K562 (cell line): ENCODE measurements at regions not wholly inside any gene's neighbourhood (a gene's known extent, or its start where the extent isn't known, plus 50 kb on each side); places are given as distances from the start of the nearest gene placed in this dataset.
A peak's percentile ranks its signal among the peaks of the same experiment; 100 is the strongest.

ENCODE experiments used
- ATAC-seq: fragments of 200-7000 bp; cut with Tn5 transposase; 3 replicates; pipeline ENCODE4 v1.9.1; 2020; ENCODE audit warnings: moderate library complexity
- BruUV-seq: library from RNA; stranded (reverse); fragments of 400-500 nt; replicated peaks from 2 replicates; lab custom pipeline; 2021; lab: Mats Ljungman, UMichigan
- CTCF ChIA-PET: fragments of 300-600 bp; formaldehyde crosslinking; extraction: SDS; loops from one replicate; lab custom pipeline; 2021; ENCODE audit warnings: low intra/inter-chr PET ratio; lab: Yijun Ruan, JAX
- POLR2A ChIA-PET: fragments of 300-600, 350-650 bp; sonication (Branson Sonifier 250); formaldehyde crosslinking; extraction: SDS; loops from one replicate; lab custom pipeline; 2021; ENCODE audit warnings: antibody characterized with exemption, inconsistent platforms; lab: Yijun Ruan, JAX
- DNase-seq, 4 experiments: peaks; one replicate each; pipeline versions ENCODE4 v3.0.0 to v3.0.0-alpha.2; 2011 to 2018; ENCODE audit warnings: low spot score in 3 of 4, mixed read lengths in 3 of 4; ENCODE audit errors: extremely low read depth in 1 of 4
- FAIRE-seq: peaks from 2 replicates; lab custom pipeline; 2011; peaks lifted over from hg19 to GRCh38; lab: Jason Lieb, UNC
- H2AFZ ChIP-seq: 2 replicates; pipeline ENCODE4 v1.6.0; 2011; ENCODE audit warnings: low read depth, low read length, control low read depth, inconsistent platforms
- H3K27ac ChIP-seq: fragments of 200-600 bp; 3 replicates; pipeline ENCODE4 v1.8.0; 2011; ENCODE audit warnings: low read depth, mild to moderate bottlenecking, control low read depth, inconsistent platforms, low read length, moderate library complexity, mixed read lengths; ENCODE audit errors: extremely low read depth
- H3K27me3 ChIP-seq, 2 experiments: fragments of 300-600 bp in 1 of 2; 2 replicates in 1 of 2; 3 replicates in 1 of 2; pipeline versions ENCODE4 v1.6.0 to v1.8.0; 2011; ENCODE audit warnings: inconsistent platforms in 2 of 2, low read length in 2 of 2, mild to moderate bottlenecking in 1 of 2, mixed read lengths in 1 of 2, moderate library complexity in 1 of 2; ENCODE audit not compliant: control insufficient read depth in 2 of 2, insufficient read depth in 2 of 2
- H3K36me3 ChIP-seq: fragments of 300-600 bp; 3 replicates; pipeline ENCODE4 v1.8.0; 2011; ENCODE audit warnings: mild to moderate bottlenecking, low read length, inconsistent platforms; ENCODE audit not compliant: control insufficient read depth, insufficient read depth
- H3K4me1 ChIP-seq, 2 experiments: fragments of 200-600 bp in 1 of 2; replicated peaks in 1 of 2; 2 replicates in 1 of 2; 3 replicates in 1 of 2; pipeline versions ENCODE4 v1.5.1 to v1.8.0; 2011; ENCODE audit warnings: inconsistent platforms in 2 of 2, low read length in 2 of 2, mild to moderate bottlenecking in 1 of 2, mixed read lengths in 1 of 2, moderate library complexity in 1 of 2; ENCODE audit not compliant: control insufficient read depth in 2 of 2, insufficient read depth in 2 of 2
- H3K4me2 ChIP-seq: 2 replicates; pipeline ENCODE4 v1.6.1; 2011; ENCODE audit warnings: low read length, control low read depth, inconsistent platforms, mixed read lengths; ENCODE audit not compliant: insufficient read depth
- H3K4me3 ChIP-seq: fragments of 200-600 bp; sonication (generic), shearing (Covaris generic); 2 replicates; pipeline ENCODE4 v1.5.1; 2016; ENCODE audit warnings: control low read depth, inconsistent platforms
- H3K79me2 ChIP-seq: fragments of 200-600 bp; 3 replicates; pipeline ENCODE4 v1.8.0; 2011; ENCODE audit warnings: low read length, inconsistent platforms; ENCODE audit not compliant: control insufficient read depth, insufficient read depth
- H3K9ac ChIP-seq, 2 experiments: 2 replicates each; pipeline versions ENCODE4 v1.6.0 to v1.6.1; 2011; ENCODE audit warnings: low read depth in 2 of 2, low read length in 2 of 2, control low read depth in 1 of 2, inconsistent platforms in 1 of 2, mild to moderate bottlenecking in 1 of 2, mixed read lengths in 1 of 2; ENCODE audit not compliant: insufficient read depth in 1 of 2
- H3K9me1 ChIP-seq: one replicate; pipeline ENCODE4 v1.6.0; 2011; ENCODE audit warnings: inconsistent platforms, mild to moderate bottlenecking, low read length, moderate library complexity; ENCODE audit not compliant: control insufficient read depth, insufficient read depth
- H3K9me3 ChIP-seq: replicated peaks from 2 replicates; pipeline ENCODE4 v1.5.1; 2011; ENCODE audit warnings: low read depth, low read length, inconsistent platforms; ENCODE audit not compliant: control insufficient read depth, insufficient read depth
- H4K20me1 ChIP-seq: replicated peaks from 2 replicates; pipeline ENCODE4 v1.6.1; 2011; ENCODE audit warnings: low read length, inconsistent platforms, mixed read lengths; ENCODE audit not compliant: control insufficient read depth, insufficient read depth
- CBX3 ChIP-seq, 2 experiments: IDR thresholded peaks; 1 replicate in 1 of 2; 2 replicates in 1 of 2; pipeline ENCODE4 v1.6.1; 2012; ENCODE audit warnings: inconsistent platforms in 2 of 2, low read length in 2 of 2, borderline replicate concordance in 1 of 2, control low read depth in 1 of 2
- SAFB2 ChIP-seq: fragments of 200-400 bp; formaldehyde crosslinking; IDR thresholded peaks from 2 replicates; pipeline ENCODE4 v1.6.1; 2018; ENCODE audit warnings: borderline replicate concordance, low read length, low read depth, moderate library complexity; ENCODE audit not compliant: severe bottlenecking
- TRIM28 ChIP-seq: fragments of 450-650 bp; IDR thresholded peaks from 2 replicates; pipeline ENCODE4 v1.6.1; 2017
- ZBTB12 ChIP-seq: fragments of 250-450 bp; sonication (Bioruptor Pico); IDR thresholded peaks from 2 replicates; pipeline ENCODE4 v1.4.0; 2020
- ZC3H8 ChIP-seq: fragments of 450-650 bp; IDR thresholded peaks from 2 replicates; pipeline ENCODE4 v1.6.1; 2017
- ZNF146 ChIP-seq: IDR thresholded peaks from one replicate; pipeline ENCODE4 v1.6.1; 2018; ENCODE audit warnings: missing compliant biosample characterization; ENCODE audit not compliant: unreplicated experiment
- ZNF707 ChIP-seq: fragments of 250-450 bp; sonication (Bioruptor Pico); conservative IDR thresholded peaks from 2 replicates; pipeline ENCODE4 v1.8.0; 2022; ENCODE audit warnings: inconsistent platforms, mild to moderate bottlenecking, moderate library complexity
- WGBS: fragments of 100-300 bp; shearing (Covaris generic); methylation state at CpG from one replicate; pipeline ENCODE4 v1.1.6; 2016; ENCODE audit warnings: low coverage, mixed read lengths; ENCODE audit not compliant: insufficient coverage; ENCODE audit errors: missing lambda C conversion rate; 5-methylcytosine and 5-hydroxymethylcytosine counted together
- in situ Hi-C: fragments of 300-500 bp; cut with MboI; formaldehyde crosslinking; loops from 4 replicates; pipeline ENCODE4 v1.15.0; 2018; ENCODE audit warnings: inconsistent platforms, mixed read lengths
- intact Hi-C: fragments of 100-400 bp; cut with micrococcal nuclease; formaldehyde crosslinking; loops from 2 replicates; pipeline ENCODE4 v1.14.2; 2022

GRCh38 chr12:68092976-68093375 lies 66.6 kb downstream of the IFNG start:
- peaks cover 3% of the 10 kb centered on the region; the same call in 1 of the 2 replicates for H3K9me3 ChIP-seq
- H3K36me3 ChIP-seq, result no peaks in the 10 kb centered on the region
- no peak overlapping the region for H3K9ac ChIP-seq
- H3K9me1 ChIP-seq, result no peaks in the 10 kb centered on the region
- WGBS, result 0% methylated on average over 2 of the region's 2 CpGs
- CTCF ChIA-PET, result no interaction called here
- no peaks in the 10 kb centered on the region for H3K4me1 ChIP-seq
- H3K27me3 ChIP-seq, result no peaks in the 10 kb centered on the region
- H4K20me1 ChIP-seq, result no peaks in the 10 kb centered on the region
- intact Hi-C loops (no loop called here), in situ Hi-C loops (no loop called here)
- no peak overlapping the region for H3K27ac ChIP-seq
- DNase-seq, result no peak
- H3K4me3 ChIP-seq, result no peak overlapping the region
- POLR2A ChIA-PET, result no interaction called here
- no peak for TF ChIP-seq ZNF146 (CRISPR knock-in tag)
- no peak for TF ChIP-seq ZNF707 (CRISPR knock-in tag)
- no peak for TF ChIP-seq ZBTB12
- no peak for FAIRE-seq
- H3K79me2 ChIP-seq, result no peaks in the 10 kb centered on the region
- no peak overlapping the region for H2AFZ ChIP-seq
- H3K4me2 ChIP-seq, result no peak overlapping the region
- ATAC-seq, result no peak
- BruUV-seq, result no TSS peak

GRCh38 chr12:68089101-68089500 lies 70.4 kb downstream of the IFNG start:
- Histone ChIP-seq H2AFZ (no peak overlapping the region), H3K4me2 (no peak overlapping the region), H3K27me3 (no peaks in the 10 kb centered on the region), H3K36me3 (no peaks in the 10 kb centered on the region), H3K27ac (no peak overlapping the region), H3K4me3 (no peak overlapping the region), H3K79me2 (no peaks in the 10 kb centered on the region), H3K9ac (no peak overlapping the region), H3K9me3 (peaks cover 3% of the 10 kb centered on the region; the same call in 1 of the 2 replicates), H3K4me1 (no peaks in the 10 kb centered on the region), H3K9me1 (no peaks in the 10 kb centered on the region), H4K20me1 (no peaks in the 10 kb centered on the region)
- TF ChIP-seq TRIM28 (0 out of 2 replicates have a peak, but pooled peaks have one; percentile 21), SAFB2 (no peak), CBX3 (IDR thresholded peaks at IDR 0.05; ENCODE audit: borderline replicate concordance in 1 of 2, low read length in 2 of 2) (0 out of 3 replicates have a peak, but pooled peaks of 1 of the 2 experiments have one; percentile 35), ZC3H8 (no peak)
- CTCF ChIA-PET, result no interaction called here
- POLR2A ChIA-PET, result no interaction called here
- BruUV-seq, result no TSS peak
- intact Hi-C loops, result no loop called here
- ATAC-seq (no peak), DNase-seq (no peak), FAIRE-seq (no peak)
- 3% methylated on average over 2 of the region's 2 CpGs for WGBS
- in situ Hi-C loops, result no loop called here
